Testis (tissue), 2 donors: ENCODE measurements at regions not wholly inside any gene's neighbourhood (a gene's known extent, or its start where the extent isn't known, plus 50 kb on each side); places are given as distances from the start of the nearest gene placed in this dataset.

Source experiments
- DNase-seq: peaks from one replicate; pipeline ENCODE4 v3.0.0-alpha.2; 2019
- H3K27ac ChIP-seq, 2 donors: fragments of 200-600 bp; sonication (generic); one replicate each; pipeline ENCODE4 v1.5.1; 2019
- H3K27me3 ChIP-seq: fragments of 200-600 bp; sonication (generic); one replicate; pipeline ENCODE4 v1.5.1; 2019
- H3K36me3 ChIP-seq: fragments of 200-600 bp; sonication (generic); one replicate; pipeline ENCODE4 v1.5.1; 2017; ENCODE audit warnings: low read depth; ENCODE audit errors: missing control alignments
- H3K4me1 ChIP-seq: fragments of 200-600 bp; sonication (generic); one replicate; pipeline ENCODE4 v1.5.1; 2019
- H3K4me3 ChIP-seq, 2 donors: fragments of 200-600 bp; sonication (generic); one replicate each; pipeline ENCODE4 v1.5.1; 2017 to 2019
- H3K9me3 ChIP-seq: fragments of 200-600 bp; sonication (generic); one replicate; pipeline ENCODE4 v1.5.1; 2017
- CTCF ChIP-seq, 3 experiments: fragments of 450-650 bp in 2 of 3; fragments of 200-600 bp in 1 of 3; sonication (generic) in 1 of 3; IDR thresholded peaks; one replicate each; pipeline ENCODE4 v1.5.1; 2016 to 2019; ENCODE audit warnings: antibody characterized with exemption in 3 of 3, mild to moderate bottlenecking in 2 of 3, moderate library complexity in 1 of 3
- POLR2A ChIP-seq: fragments of 450-650 bp; IDR thresholded peaks from one replicate; pipeline ENCODE4 v1.6.1; 2017; ENCODE audit warnings: antibody characterized with exemption, mild to moderate bottlenecking, moderate library complexity
- WGBS, 2 donors: methylation state at CpG; one replicate each; pipeline ENCODE4 v1.1.5; 2018; 5-methylcytosine and 5-hydroxymethylcytosine counted together
- intact Hi-C: fragments of 100-400 bp; cut with DNase I; formaldehyde crosslinking; loops from one replicate; pipeline ENCODE4 v1.15.1; 2023; ENCODE audit warnings: low total_unique reads

GRCh38 chr9:118223111-118223510 is 518.9 kb downstream of the TLR4 start:
- TF ChIP-seq POLR2A: no peak
- TF ChIP-seq CTCF (IDR thresholded peaks at IDR 0.05): no peak
- H3K4me1 ChIP-seq: no peaks in the 10 kb centered on the region
- H3K36me3 ChIP-seq: no peaks in the 10 kb centered on the region
- H3K4me3 ChIP-seq: no peak overlapping the region
- H3K27ac ChIP-seq: no peak overlapping the region
- no peaks in the 10 kb centered on the region for H3K9me3 ChIP-seq
- intact Hi-C loops: no loop called here
- H3K27me3 ChIP-seq: no peaks in the 10 kb centered on the region
- no peak for DNase-seq

GRCh38 chr9:118230329-118230728 is 526.1 kb downstream of the TLR4 start:
- intact Hi-C loops: no loop called here
- Histone ChIP-seq H3K36me3 (no peaks in the 10 kb centered on the region), H3K27me3 (no peaks in the 10 kb centered on the region), H3K9me3 (no peaks in the 10 kb centered on the region), H3K27ac (no peak overlapping the region), H3K4me3 (no peak overlapping the region), H3K4me1 (no peaks in the 10 kb centered on the region)
- TF ChIP-seq POLR2A: no peak
- no peak for TF ChIP-seq CTCF (IDR thresholded peaks at IDR 0.05)
- WGBS, 2 donors: 44 to 60% methylated on average over 1 of the region's 1 CpG
- DNase-seq: no peak

- TF ChIP-seq POLR2A: no peak
- no peak for TF ChIP-seq CTCF (IDR thresholded peaks at IDR 0.05)
- no peak for DNase-seq
- Histone ChIP-seq H3K4me1 (no peaks in the 10 kb centered on the region), H3K27me3 (no peaks in the 10 kb centered on the region), H3K27ac (no peak overlapping the region), H3K4me3 (no peak overlapping the region), H3K36me3 (no peaks in the 10 kb centered on the region), H3K9me3 (no peaks in the 10 kb centered on the region)
- 89% methylated on average over 1 of the region's 1 CpG for WGBS, 2 donors
- intact Hi-C loops: no loop called here
These were observed 532.4 kb downstream of the TLR4 start for GRCh38 chr9:118236625-118237024.

GRCh38 chr9:118238139-118238538 is 533.9 kb downstream of the TLR4 start:
- DNase-seq: no peak
- H3K27ac ChIP-seq: no peak overlapping the region
- H3K9me3 ChIP-seq: no peaks in the 10 kb centered on the region
- H3K27me3 ChIP-seq: no peaks in the 10 kb centered on the region
- no peak overlapping the region for H3K4me3 ChIP-seq
- H3K36me3 ChIP-seq: no peaks in the 10 kb centered on the region
- intact Hi-C loops: no loop called here
- no peak for TF ChIP-seq CTCF (IDR thresholded peaks at IDR 0.05)
- no peak for TF ChIP-seq POLR2A
- H3K4me1 ChIP-seq: no peaks in the 10 kb centered on the region

- no peak for DNase-seq
- Histone ChIP-seq H3K27ac (no peak overlapping the region), H3K27me3 (no peaks in the 10 kb centered on the region), H3K4me1 (no peaks in the 10 kb centered on the region), H3K36me3 (no peaks in the 10 kb centered on the region), H3K9me3 (no peaks in the 10 kb centered on the region), H3K4me3 (no peak overlapping the region)
- TF ChIP-seq POLR2A: no peak
- TF ChIP-seq CTCF (IDR thresholded peaks at IDR 0.05): no peak
- intact Hi-C loops: no loop called here
- 94% methylated on average over 2 of the region's 2 CpGs for whole genome bisulfite sequencing, 2 donors
These were observed 547.8 kb downstream of the TLR4 start for GRCh38 chr9:118252027-118252426.
